Neural cell (in vitro differentiated cells): ENCODE measurements at regions not wholly inside any gene's neighbourhood (a gene's known extent, or its start where the extent isn't known, plus 50 kb on each side); places are given as distances from the start of the nearest gene placed in this dataset.

Experiments
- H2AFZ ChIP-seq: fragments of 200-600, 300-800 bp; sonication (generic), shearing (Covaris generic); 2 replicates; pipeline ENCODE4 v1.6.0; 2014; ENCODE audit warnings: low read depth, mild to moderate bottlenecking, antibody characterized with exemption, low read length, moderate library complexity
- H3F3A ChIP-seq: fragments of 200-600 bp; shearing (Covaris generic); 2 replicates; pipeline ENCODE4 v1.6.1; 2016; ENCODE audit warnings: mild to moderate bottlenecking, moderate library complexity, mixed read lengths, antibody characterized with exemption, low read length; ENCODE audit not compliant: insufficient read depth, poor library complexity, severe bottlenecking
- H3K27ac ChIP-seq: fragments of 200-600, 300-800 bp; sonication (generic), shearing (Covaris generic); 2 replicates; pipeline ENCODE4 v1.5.1; 2014; ENCODE audit warnings: mild to moderate bottlenecking, low read length, moderate library complexity
- H3K27me3 ChIP-seq: fragments of 300-800, 200-600 bp; sonication (generic), shearing (Covaris generic); 2 replicates; pipeline ENCODE4 v1.6.0; 2014; ENCODE audit warnings: mild to moderate bottlenecking, low read depth, low read length, moderate library complexity; ENCODE audit not compliant: insufficient read depth
- H3K36me3 ChIP-seq: fragments of 300-800, 200-600 bp; sonication (generic), shearing (Covaris generic); 2 replicates; pipeline ENCODE4 v1.5.1; 2014; ENCODE audit warnings: mild to moderate bottlenecking, antibody characterized with exemption, low read length, moderate library complexity; ENCODE audit not compliant: insufficient read depth
- H3K4me2 ChIP-seq: fragments of 300-800, 200-600 bp; sonication (generic), shearing (Covaris generic); 2 replicates; pipeline ENCODE4 v1.6.0; 2014; ENCODE audit warnings: mild to moderate bottlenecking, low read length
- H3K4me3 ChIP-seq: fragments of 300-800, 200-600 bp; sonication (generic), shearing (Covaris generic); 2 replicates; pipeline ENCODE4 v1.5.1; 2014; ENCODE audit warnings: mild to moderate bottlenecking, low read length, moderate library complexity
- H3K79me2 ChIP-seq: fragments of 200-600 bp; shearing (Covaris generic); replicated peaks from 2 replicates; pipeline ENCODE4 v1.6.0; 2014; ENCODE audit warnings: mild to moderate bottlenecking, low read length, moderate library complexity; ENCODE audit not compliant: insufficient read depth
- H3K9ac ChIP-seq: fragments of 300-800, 200-600 bp; sonication (generic), shearing (Covaris generic); 2 replicates; pipeline ENCODE4 v1.6.1; 2016; ENCODE audit warnings: mild to moderate bottlenecking, low read length, mixed read lengths
- H3K9me2 ChIP-seq: fragments of 200-600 bp; shearing (Covaris generic); 2 replicates; pipeline ENCODE4 v1.6.1; 2016; ENCODE audit warnings: mild to moderate bottlenecking, low read length, mixed read lengths; ENCODE audit not compliant: insufficient read depth
- H3K9me3 ChIP-seq: fragments of 200-600, 300-800 bp; sonication (generic), shearing (Covaris generic); 2 replicates; pipeline ENCODE4 v1.6.1; 2016; ENCODE audit warnings: mild to moderate bottlenecking, mixed run types, low read length, moderate library complexity, mixed read lengths
- H4K20me1 ChIP-seq: fragments of 200-600 bp; shearing (Covaris generic); 2 replicates; pipeline ENCODE4 v1.6.1; 2016; ENCODE audit warnings: mild to moderate bottlenecking, mixed run types; ENCODE audit not compliant: insufficient read depth
- CTCF ChIP-seq: fragments of 450-650 bp; IDR thresholded peaks from 2 replicates; pipeline ENCODE4 v1.5.1; 2014; ENCODE audit warnings: antibody characterized with exemption, mild to moderate bottlenecking, moderate library complexity; ENCODE audit not compliant: poor library complexity, severe bottlenecking
- EP300 ChIP-seq: fragments of 450-650 bp; conservative IDR thresholded peaks from 2 replicates; pipeline ENCODE4 v1.6.1; 2014; ENCODE audit warnings: antibody characterized with exemption, mild to moderate bottlenecking, moderate library complexity; ENCODE audit not compliant: poor library complexity, severe bottlenecking
- EZH2 ChIP-seq: fragments of 200-600, 300-800 bp; shearing (Covaris generic), sonication (generic); IDR thresholded peaks from 2 replicates; pipeline ENCODE4 v1.6.1; 2014; ENCODE audit warnings: antibody characterized with exemption, low read length, borderline replicate concordance, mild to moderate bottlenecking; ENCODE audit not compliant: insufficient read depth, poor library complexity, severe bottlenecking
- MXI1 ChIP-seq: fragments of 450-650 bp; conservative IDR thresholded peaks from 2 replicates; pipeline ENCODE4 v1.6.1; 2014; ENCODE audit warnings: antibody characterized with exemption, mild to moderate bottlenecking; ENCODE audit not compliant: poor library complexity, severe bottlenecking
- POLR2AphosphoS5 ChIP-seq: IDR thresholded peaks from 2 replicates; pipeline ENCODE4 v1.6.1; 2012
- RAD21 ChIP-seq: fragments of 450-650 bp; conservative IDR thresholded peaks from 2 replicates; pipeline ENCODE4 v1.6.1; 2014; ENCODE audit warnings: antibody characterized with exemption, mild to moderate bottlenecking, moderate library complexity
- REST ChIP-seq: IDR thresholded peaks from 2 replicates; pipeline ENCODE4 v1.6.1; 2012; ENCODE audit warnings: borderline replicate concordance
- SMC3 ChIP-seq: fragments of 450-650 bp; conservative IDR thresholded peaks from 2 replicates; pipeline ENCODE4 v1.6.1; 2014; ENCODE audit warnings: antibody characterized with exemption, mild to moderate bottlenecking, moderate library complexity; ENCODE audit not compliant: poor library complexity
- TAF1 ChIP-seq: IDR thresholded peaks from 2 replicates; pipeline ENCODE4 v1.6.1; 2012; ENCODE audit warnings: low read depth

GRCh38 chr4:41820473-41820872 lies 71.9 kb upstream of the PHOX2B start (continued):
- TF ChIP-seq CTCF, result no peak

GRCh38 chr4:41819621-41820020 lies 71.1 kb upstream of the PHOX2B start:
- H4K20me1 ChIP-seq, result no peaks in the 10 kb centered on the region
- H3K9me3 ChIP-seq, result no peaks in the 10 kb centered on the region
- no peak overlapping the region for H3K27ac ChIP-seq
- no peak overlapping the region for H2AFZ ChIP-seq
- H3K9me2 ChIP-seq, result no peaks in the 10 kb centered on the region
- H3K4me2 ChIP-seq, result no peak overlapping the region
- no peaks in the 10 kb centered on the region for H3K27me3 ChIP-seq
- H3K79me2 ChIP-seq, result no peaks in the 10 kb centered on the region
- TF ChIP-seq MXI1 (no peak), CTCF (no peak), EZH2 (no peak), TAF1 (no peak), POLR2AphosphoS5 (no peak), RAD21 (no peak), SMC3 (no peak), EP300 (no peak), REST (no peak)
- no peak overlapping the region for H3K4me3 ChIP-seq
- H3K36me3 ChIP-seq, result no peaks in the 10 kb centered on the region
- no peaks in the 10 kb centered on the region for H3F3A ChIP-seq
- H3K9ac ChIP-seq, result no peak overlapping the region

GRCh38 chr4:41815473-41815872 lies 66.9 kb upstream of the PHOX2B start:
- Histone ChIP-seq H3K9ac (no peak overlapping the region), H3K79me2 (no peaks in the 10 kb centered on the region), H3K36me3 (no peaks in the 10 kb centered on the region), H3F3A (no peaks in the 10 kb centered on the region), H3K4me3 (no peak overlapping the region), H3K9me3 (no peaks in the 10 kb centered on the region), H3K4me2 (no peak overlapping the region), H3K27me3 (no peaks in the 10 kb centered on the region), H3K27ac (no peak overlapping the region), H3K9me2 (no peaks in the 10 kb centered on the region), H4K20me1 (no peaks in the 10 kb centered on the region), H2AFZ (no peak overlapping the region)
- TF ChIP-seq SMC3 (no peak), EZH2 (no peak), RAD21 (no peak), MXI1 (no peak), CTCF (no peak), POLR2AphosphoS5 (no peak), TAF1 (no peak), REST (no peak)
